Thyroid gland (tissue), 4 donors: ENCODE measurements at regions not wholly inside any gene's neighbourhood (a gene's known extent, or its start where the extent isn't known, plus 50 kb on each side); places are given as distances from the start of the nearest gene placed in this dataset.

Experiments used
- DNase-seq, 2 donors: peaks; one replicate each; pipeline ENCODE4 v3.0.0-alpha.2; 2019
- H3K27ac ChIP-seq, 3 donors: fragments of 200-600 bp; sonication (generic); 1 replicate in 2 of 3; 2 replicates in 1 of 3; pipeline ENCODE4 v1.5.1; 2016 to 2019; ENCODE audit warnings: mild to moderate bottlenecking in 1 of 3, moderate library complexity in 1 of 3
- H3K27me3 ChIP-seq: fragments of 200-600 bp; sonication (generic); one replicate; pipeline ENCODE4 v1.5.1; 2019
- H3K36me3 ChIP-seq, 2 donors: fragments of 200-600 bp; sonication (generic); one replicate each; pipeline ENCODE4 v1.5.1; 2016 to 2019
- H3K4me1 ChIP-seq, 2 donors: fragments of 200-600 bp; sonication (generic); one replicate each; pipeline ENCODE4 v1.5.1; 2017 to 2019
- H3K4me3 ChIP-seq, 3 donors: fragments of 200-600 bp; sonication (generic); replicated peaks in 1 of 3; 1 replicate in 2 of 3; 2 replicates in 1 of 3; pipeline ENCODE4 v1.5.1; 2016; ENCODE audit warnings: mild to moderate bottlenecking in 1 of 3
- H3K9me3 ChIP-seq: fragments of 200-600 bp; sonication (generic); one replicate; pipeline ENCODE4 v1.5.1; 2017
- CTCF ChIP-seq, 6 experiments: fragments of 200-600 bp in 3 of 6; fragments of 450-650 bp in 3 of 6; sonication (generic) in 3 of 6; IDR thresholded peaks; one replicate each; pipeline ENCODE4 v1.5.1; 2016 to 2019; ENCODE audit warnings: antibody characterized with exemption in 6 of 6, mild to moderate bottlenecking in 2 of 6, inconsistent platforms in 1 of 6, moderate library complexity in 1 of 6
- POLR2A ChIP-seq, 2 donors: fragments of 450-650 bp; IDR thresholded peaks; one replicate each; pipeline ENCODE4 v1.6.1; 2017; ENCODE audit warnings: antibody characterized with exemption in 2 of 2, mild to moderate bottlenecking in 2 of 2, moderate library complexity in 1 of 2
- WGBS, 2 donors: methylation state at CpG; one replicate each; pipeline ENCODE4 v1.1.5; 2017; 5-methylcytosine and 5-hydroxymethylcytosine counted together
- intact Hi-C: fragments of 100-400 bp; cut with DNase I; formaldehyde crosslinking; loops from one replicate; pipeline ENCODE4 v1.15.1; 2023

- Histone ChIP-seq H3K4me3 (no peak overlapping the region), H3K4me1 (no peaks in the 10 kb centered on the region), H3K27ac (no peak overlapping the region), H3K27me3 (no peaks in the 10 kb centered on the region), H3K9me3 (no peaks in the 10 kb centered on the region), H3K36me3 (no peaks in the 10 kb centered on the region)
- no peak for TF ChIP-seq CTCF (IDR thresholded peaks at IDR 0.05)
- TF ChIP-seq POLR2A (IDR thresholded peaks at IDR 0.05): no peak
- intact Hi-C loops: no loop called here
- DNase-seq: no peak
These were observed 951.9 kb upstream of the CHORDC1 start for GRCh38 chr11:91174734-91175133.

- WGBS, 2 donors: 74 to 89% methylated on average over 2 of the region's 2 CpGs
- Histone ChIP-seq H3K36me3 (no peaks in the 10 kb centered on the region), H3K9me3 (no peaks in the 10 kb centered on the region), H3K4me3 (no peak overlapping the region), H3K4me1 (no peaks in the 10 kb centered on the region), H3K27ac (no peak overlapping the region), H3K27me3 (no peaks in the 10 kb centered on the region)
- no peak for DNase-seq
- TF ChIP-seq CTCF (IDR thresholded peaks at IDR 0.05) (no peak), POLR2A (IDR thresholded peaks at IDR 0.05) (no peak)
- intact Hi-C loops: no loop called here
These were observed 951.3 kb upstream of the CHORDC1 start for GRCh38 chr11:91174193-91174592.

- no peak overlapping the region for H3K4me3 ChIP-seq
- no peak for DNase-seq
- H3K27me3 ChIP-seq: no peaks in the 10 kb centered on the region
- no peaks in the 10 kb centered on the region for H3K36me3 ChIP-seq
- TF ChIP-seq POLR2A (IDR thresholded peaks at IDR 0.05) (no peak), CTCF (IDR thresholded peaks at IDR 0.05) (no peak)
- no peak overlapping the region for H3K27ac ChIP-seq
- H3K9me3 ChIP-seq: no peaks in the 10 kb centered on the region
- intact Hi-C loops: no loop called here
- H3K4me1 ChIP-seq: no peaks in the 10 kb centered on the region
These were observed 950.9 kb upstream of the CHORDC1 start for GRCh38 chr11:91173701-91174100.

- TF ChIP-seq POLR2A (IDR thresholded peaks at IDR 0.05) (no peak), CTCF (IDR thresholded peaks at IDR 0.05) (no peak)
- no peaks in the 10 kb centered on the region for H3K4me1 ChIP-seq
- no peak overlapping the region for H3K4me3 ChIP-seq
- DNase-seq: no peak
- no peak overlapping the region for H3K27ac ChIP-seq
- no peaks in the 10 kb centered on the region for H3K9me3 ChIP-seq
- H3K36me3 ChIP-seq: no peaks in the 10 kb centered on the region
- intact Hi-C loops: no loop called here
- no peaks in the 10 kb centered on the region for H3K27me3 ChIP-seq
These were observed 947.9 kb upstream of the CHORDC1 start for GRCh38 chr11:91170711-91171110.

GRCh38 chr11:91164452-91164822 lies 941.6 kb upstream of the CHORDC1 start:
- TF ChIP-seq POLR2A (IDR thresholded peaks at IDR 0.05) (no peak), CTCF (IDR thresholded peaks at IDR 0.05) (no peak)
- DNase-seq: no peak
- Histone ChIP-seq H3K27me3 (no peaks in the 10 kb centered on the region), H3K36me3 (no peaks in the 10 kb centered on the region), H3K27ac (no peak overlapping the region), H3K4me1 (no peaks in the 10 kb centered on the region), H3K4me3 (no peak overlapping the region), H3K9me3 (no peaks in the 10 kb centered on the region)
- intact Hi-C loops: no loop called here
- 69 to 81% methylated on average over 3 of the region's 3 CpGs for WGBS, 2 donors
